Body of pancreas (tissue), 4 donors: ENCODE measurements at regions not wholly inside any gene's neighbourhood (a gene's known extent, or its start where the extent isn't known, plus 50 kb on each side); places are given as distances from the start of the nearest gene placed in this dataset.

ENCODE experiments used
- POLR2A ChIP-seq, 3 donors: fragments of 450-650 bp; IDR thresholded peaks; one replicate each; pipeline ENCODE4 v1.6.1; 2016; ENCODE audit warnings: antibody characterized with exemption in 3 of 3, mild to moderate bottlenecking in 2 of 3
- TF ChIP-seq, protein P1 (sequence below), 7 experiments: fragments of 450-650 bp in 4 of 7; fragments of 200-600 bp in 3 of 7; sonication (generic) in 3 of 7; IDR thresholded peaks; one replicate each; pipeline ENCODE4 v1.5.1; 2016 to 2019; ENCODE audit warnings: antibody characterized with exemption in 7 of 7

DNA sequence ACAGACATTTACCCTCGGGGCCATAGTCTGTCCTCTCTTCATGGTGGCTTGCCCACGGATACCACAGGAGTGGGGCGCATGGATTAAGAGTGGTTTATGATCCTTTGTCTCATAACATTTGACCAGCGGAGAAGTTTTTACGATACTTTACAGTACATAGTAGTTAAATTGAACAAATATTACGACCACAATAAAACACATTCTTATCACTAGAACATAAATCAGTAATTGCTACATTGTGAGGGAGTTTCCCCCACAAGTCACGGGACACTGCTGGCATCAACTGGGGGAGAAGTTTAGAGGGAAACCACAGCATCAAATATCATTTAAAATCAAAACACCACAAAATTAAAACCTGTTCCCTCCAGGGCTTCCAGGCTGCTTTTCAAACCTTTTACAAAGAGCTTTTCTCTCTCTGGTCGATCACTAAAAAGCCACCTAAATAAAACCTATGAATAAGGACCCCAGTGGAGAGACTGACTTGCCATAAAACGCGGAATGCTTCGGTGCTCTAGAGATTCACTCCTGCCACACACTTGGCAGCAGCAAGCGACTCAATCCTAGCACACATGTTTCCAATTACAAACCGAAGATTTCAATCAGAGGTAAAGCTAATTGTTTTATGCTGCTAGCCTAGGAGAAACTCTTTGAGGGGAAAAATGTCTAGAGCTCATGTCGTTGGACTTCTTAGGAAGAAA, 173.7 kb upstream of the HNRNPA3 start:
- TF ChIP-seq, protein P1, sequence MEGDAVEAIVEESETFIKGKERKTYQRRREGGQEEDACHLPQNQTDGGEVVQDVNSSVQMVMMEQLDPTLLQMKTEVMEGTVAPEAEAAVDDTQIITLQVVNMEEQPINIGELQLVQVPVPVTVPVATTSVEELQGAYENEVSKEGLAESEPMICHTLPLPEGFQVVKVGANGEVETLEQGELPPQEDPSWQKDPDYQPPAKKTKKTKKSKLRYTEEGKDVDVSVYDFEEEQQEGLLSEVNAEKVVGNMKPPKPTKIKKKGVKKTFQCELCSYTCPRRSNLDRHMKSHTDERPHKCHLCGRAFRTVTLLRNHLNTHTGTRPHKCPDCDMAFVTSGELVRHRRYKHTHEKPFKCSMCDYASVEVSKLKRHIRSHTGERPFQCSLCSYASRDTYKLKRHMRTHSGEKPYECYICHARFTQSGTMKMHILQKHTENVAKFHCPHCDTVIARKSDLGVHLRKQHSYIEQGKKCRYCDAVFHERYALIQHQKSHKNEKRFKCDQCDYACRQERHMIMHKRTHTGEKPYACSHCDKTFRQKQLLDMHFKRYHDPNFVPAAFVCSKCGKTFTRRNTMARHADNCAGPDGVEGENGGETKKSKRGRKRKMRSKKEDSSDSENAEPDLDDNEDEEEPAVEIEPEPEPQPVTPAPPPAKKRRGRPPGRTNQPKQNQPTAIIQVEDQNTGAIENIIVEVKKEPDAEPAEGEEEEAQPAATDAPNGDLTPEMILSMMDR (IDR thresholded peaks at IDR 0.05), result no peak
- no peak for TF ChIP-seq POLR2A (IDR thresholded peaks at IDR 0.05)
